Lung (tissue), 11 donors: ENCODE measurements at regions not wholly inside any gene's neighbourhood (a gene's known extent, or its start where the extent isn't known, plus 50 kb on each side); places are given as distances from the start of the nearest gene placed in this dataset.

ENCODE experiments used
- ATAC-seq: fragments of 200-7000 bp; cut with Tn5 transposase; one replicate; pipeline ENCODE4 v1.9.1; 2020; ENCODE audit warnings: moderate number of reproducible peaks; ENCODE audit not compliant: insufficient read depth, low FRiP score
- DNase-seq, 3 donors: peaks; one replicate each; pipeline ENCODE4 v3.0.0-alpha.2; 2013 to 2017
- H3K27ac ChIP-seq, 2 donors: one replicate each; pipeline ENCODE4 v1.5.1; 2013; ENCODE audit warnings: mild to moderate bottlenecking in 2 of 2, moderate library complexity in 2 of 2, control low read depth in 1 of 2, inconsistent platforms in 1 of 2, low read depth in 1 of 2, low read length in 1 of 2
- H3K27me3 ChIP-seq, 3 donors: one replicate each; pipeline ENCODE4 v1.5.1; 2013; ENCODE audit warnings: low read length in 2 of 3; ENCODE audit not compliant: control insufficient read depth in 3 of 3, insufficient read depth in 3 of 3
- H3K36me3 ChIP-seq, 4 donors: one replicate each; pipeline ENCODE4 v1.5.1; 2013; ENCODE audit warnings: low read length in 4 of 4, mild to moderate bottlenecking in 1 of 4, moderate library complexity in 1 of 4; ENCODE audit not compliant: control insufficient read depth in 4 of 4, insufficient read depth in 4 of 4
- H3K4me1 ChIP-seq, 5 donors: one replicate each; pipeline ENCODE4 v1.5.1; 2013; ENCODE audit warnings: low read length in 5 of 5, mild to moderate bottlenecking in 2 of 5, moderate library complexity in 1 of 5; ENCODE audit not compliant: control insufficient read depth in 5 of 5, insufficient read depth in 5 of 5
- H3K4me3 ChIP-seq: one replicate; pipeline ENCODE4 v1.5.1; 2013; ENCODE audit warnings: mild to moderate bottlenecking, control low read depth, moderate library complexity
- H3K9ac ChIP-seq, 2 donors: one replicate each; pipeline ENCODE4 v1.5.1; 2013; ENCODE audit warnings: low read length in 2 of 2, control low read depth in 1 of 2; ENCODE audit not compliant: insufficient read depth in 1 of 2
- H3K9me3 ChIP-seq, 4 donors: one replicate each; pipeline ENCODE4 v1.5.1; 2013; ENCODE audit warnings: low read length in 3 of 4, mild to moderate bottlenecking in 1 of 4, moderate library complexity in 1 of 4; ENCODE audit not compliant: control insufficient read depth in 4 of 4, insufficient read depth in 3 of 4
- CTCF ChIP-seq: IDR thresholded peaks from 2 replicates; pipeline ENCODE4 v1.5.1; 2012; ENCODE audit warnings: mild to moderate bottlenecking; ENCODE audit errors: control extremely low read depth, extremely low read depth
- WGBS, 2 donors: extraction: QIAGEN DNeasy Blood & Tissue Kit; methylation state at CpG; one replicate each; pipeline ENCODE4 v1.1.7; 2013; 5-methylcytosine and 5-hydroxymethylcytosine counted together
- donor health status: control.
- donor health status: control.
- donor health status: Bipolar disorder and iron deficiency.
- donor health status: healthy.
- donor health status: DM: yes; HTN: yes; CAD: no.

GRCh38 chr3:20739814-20740213 lies 553.8 kb upstream of the SGO1 start:
- Histone ChIP-seq H3K9ac (no peak overlapping the region), H3K4me3 (no peak overlapping the region), H3K4me1 (peaks cover 0 to 13% (median 3%) of the 10 kb centered on the region in 5 donors), H3K9me3 (no peaks in the 10 kb centered on the region), H3K27me3 (no peaks in the 10 kb centered on the region), H3K36me3 (no peaks in the 10 kb centered on the region), H3K27ac (no peak overlapping the region)
- TF ChIP-seq CTCF, result no peak
- ATAC-seq, result no peak
- DNase-seq, result no peak

GRCh38 chr3:20736287-20736852 lies 550.4 kb upstream of the SGO1 start:
- no peaks in the 10 kb centered on the region for H3K9me3 ChIP-seq
- DNase-seq (no peak), ATAC-seq (no peak)
- H3K27ac ChIP-seq, result no peak overlapping the region
- WGBS, 2 donors, result 64 to 83% methylated on average over 5 of the region's 5 CpGs
- H3K4me3 ChIP-seq, result no peak overlapping the region
- H3K4me1 ChIP-seq, result peaks cover 0 to 4% (median 0%) of the 10 kb centered on the region in 5 donors
- no peak overlapping the region for H3K9ac ChIP-seq
- H3K36me3 ChIP-seq, result no peaks in the 10 kb centered on the region
- no peaks in the 10 kb centered on the region for H3K27me3 ChIP-seq
- no peak for TF ChIP-seq CTCF

GRCh38 chr3:20729185-20729584 lies 543.2 kb upstream of the SGO1 start:
- Histone ChIP-seq H3K27me3 (no peaks in the 10 kb centered on the region), H3K36me3 (no peaks in the 10 kb centered on the region), H3K4me3 (no peak overlapping the region), H3K9me3 (no peaks in the 10 kb centered on the region), H3K9ac (no peak overlapping the region), H3K4me1 (no peaks in the 10 kb centered on the region), H3K27ac (no peak overlapping the region)
- no peak for TF ChIP-seq CTCF
- WGBS, 2 donors, result 93 to 94% methylated on average over 1 of the region's 1 CpG
- no peak for DNase-seq
- no peak for ATAC-seq

GRCh38 chr3:20726786-20727185 lies 540.8 kb upstream of the SGO1 start:
- Histone ChIP-seq H3K36me3 (no peaks in the 10 kb centered on the region), H3K9ac (no peak overlapping the region), H3K9me3 (no peaks in the 10 kb centered on the region), H3K4me3 (no peak overlapping the region), H3K4me1 (no peaks in the 10 kb centered on the region), H3K27me3 (no peaks in the 10 kb centered on the region), H3K27ac (no peak overlapping the region)
- no peak for TF ChIP-seq CTCF
- ATAC-seq (no peak), DNase-seq (no peak)
- 60 to 63% methylated on average over 2 of the region's 2 CpGs for WGBS, 2 donors
